ENCODE measurements at regions not wholly inside any gene's neighbourhood (a gene's known extent, or its start where the extent isn't known, plus 50 kb on each side); places are given as distances from the start of the nearest gene placed in this dataset.

- Mint-ChIP-seq H3K27ac (no peak overlapping the region), H3K36me3 (ENCODE audit: low read depth) (no peaks in the 10 kb centered on the region), H3K4me1 (ENCODE audit: low read depth) (no peaks in the 10 kb centered on the region), H3K9me3 (peaks cover 57% of the 10 kb centered on the region), H3K4me3 (no peak overlapping the region), H3K27me3 (ENCODE audit: insufficient read depth) (no peaks in the 10 kb centered on the region; the same call in 1 of the 2 replicates)
- DNase-seq: no peak
- no peak for TF ChIP-seq CTCF (IDR thresholded peaks at IDR 0.05)
These were observed 650.0 kb upstream of the SGCD start for GRCh38 chr5:155676967-155677366.

GRCh38 chr5:155678371-155678770 lies 648.6 kb upstream of the SGCD start:
- Mint-ChIP-seq H3K9me3 (peaks cover 57% of the 10 kb centered on the region), H3K4me1 (ENCODE audit: low read depth) (no peaks in the 10 kb centered on the region), H3K4me3 (no peak overlapping the region), H3K27ac (no peak overlapping the region), H3K36me3 (ENCODE audit: low read depth) (no peaks in the 10 kb centered on the region), H3K27me3 (ENCODE audit: insufficient read depth) (no peaks in the 10 kb centered on the region)
- TF ChIP-seq CTCF (IDR thresholded peaks at IDR 0.05): no peak
- DNase-seq: no peak

- Mint-ChIP-seq H3K27me3 (ENCODE audit: insufficient read depth) (no peaks in the 10 kb centered on the region), H3K4me1 (ENCODE audit: low read depth) (no peaks in the 10 kb centered on the region), H3K36me3 (ENCODE audit: low read depth) (no peaks in the 10 kb centered on the region), H3K27ac (no peak overlapping the region), H3K4me3 (no peak overlapping the region), H3K9me3 (peaks cover 57% of the 10 kb centered on the region)
- no peak for DNase-seq
- TF ChIP-seq CTCF (IDR thresholded peaks at IDR 0.05): no peak
These were observed 647.4 kb upstream of the SGCD start for GRCh38 chr5:155679530-155679929.

GRCh38 chr5:155684417-155684816 lies 642.5 kb upstream of the SGCD start:
- Mint-ChIP-seq H3K4me1 (ENCODE audit: low read depth) (no peaks in the 10 kb centered on the region), H3K27me3 (ENCODE audit: insufficient read depth) (no peaks in the 10 kb centered on the region), H3K4me3 (no peak overlapping the region), H3K36me3 (ENCODE audit: low read depth) (no peaks in the 10 kb centered on the region), H3K27ac (no peak overlapping the region), H3K9me3 (peaks cover 42% of the 10 kb centered on the region)
- TF ChIP-seq CTCF (IDR thresholded peaks at IDR 0.05): no peak
- no peak for DNase-seq

- Mint-ChIP-seq H3K27ac (no peak overlapping the region), H3K27me3 (ENCODE audit: insufficient read depth) (no peaks in the 10 kb centered on the region), H3K36me3 (ENCODE audit: low read depth) (no peaks in the 10 kb centered on the region), H3K4me1 (ENCODE audit: low read depth) (no peaks in the 10 kb centered on the region), H3K9me3 (peaks cover 32% of the 10 kb centered on the region), H3K4me3 (no peak overlapping the region)
- DNase-seq: no peak
- no peak for TF ChIP-seq CTCF (IDR thresholded peaks at IDR 0.05)
These were observed 640.8 kb upstream of the SGCD start for GRCh38 chr5:155686131-155686530.

GRCh38 chr5:155689406-155689805 lies 637.6 kb upstream of the SGCD start:
- Mint-ChIP-seq H3K9me3 (peaks cover 13% of the 10 kb centered on the region), H3K4me3 (no peak overlapping the region), H3K4me1 (ENCODE audit: low read depth) (no peaks in the 10 kb centered on the region), H3K36me3 (ENCODE audit: low read depth) (no peaks in the 10 kb centered on the region), H3K27me3 (ENCODE audit: insufficient read depth) (no peaks in the 10 kb centered on the region), H3K27ac (no peak overlapping the region)
- DNase-seq: no peak
- TF ChIP-seq CTCF (IDR thresholded peaks at IDR 0.05): no peak
